SU-DHL-6 (cell line): ENCODE measurements at regions not wholly inside any gene's neighbourhood (a gene's known extent, or its start where the extent isn't known, plus 50 kb on each side); places are given as distances from the start of the nearest gene placed in this dataset.
"Not testable (repeated sequence)": the region's sequence is repeated elsewhere in the genome, so short reads cannot be mapped to it uniquely, and the experiment has no call there.

Experiments
- EZH2phosphoT487 ChIP-seq: fragments of 200-600 bp; sonication (generic), shearing (Covaris generic); conservative IDR thresholded peaks from 2 replicates; pipeline ENCODE4 v1.6.1; 2018; ENCODE audit warnings: mild to moderate bottlenecking, antibody characterized with exemption, low read length, moderate library complexity, mixed read lengths
- TF ChIP-seq, protein P1 (sequence below): fragments of 200-600 bp; sonication (generic); IDR thresholded peaks from one replicate; pipeline ENCODE4 v1.5.1; 2017; ENCODE audit warnings: antibody characterized with exemption, mild to moderate bottlenecking, low read length, moderate library complexity; ENCODE audit not compliant: insufficient read depth, poor library complexity, severe bottlenecking

DNA sequence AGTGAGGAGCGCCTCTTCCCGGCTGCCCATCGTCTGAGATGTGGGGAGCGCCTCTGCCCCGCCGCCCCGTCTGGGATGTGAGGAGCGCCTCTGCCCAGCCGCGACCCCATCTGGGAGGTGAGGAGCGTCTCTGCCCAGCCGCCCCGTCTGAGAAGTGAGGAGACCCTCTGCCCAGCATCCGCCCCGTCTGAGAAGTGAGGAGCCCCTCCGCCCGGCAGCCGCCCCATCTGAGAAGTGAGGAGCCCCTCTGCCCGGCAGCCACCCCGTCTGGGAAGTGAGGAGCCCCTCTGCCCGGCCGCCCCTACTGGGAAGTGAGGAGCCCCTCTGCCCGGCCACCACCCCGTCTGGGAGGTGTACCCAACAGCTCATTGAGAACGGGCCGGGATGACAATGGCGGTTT, 54.4 kb upstream of the SMURF2 start:
- TF ChIP-seq, protein P1, sequence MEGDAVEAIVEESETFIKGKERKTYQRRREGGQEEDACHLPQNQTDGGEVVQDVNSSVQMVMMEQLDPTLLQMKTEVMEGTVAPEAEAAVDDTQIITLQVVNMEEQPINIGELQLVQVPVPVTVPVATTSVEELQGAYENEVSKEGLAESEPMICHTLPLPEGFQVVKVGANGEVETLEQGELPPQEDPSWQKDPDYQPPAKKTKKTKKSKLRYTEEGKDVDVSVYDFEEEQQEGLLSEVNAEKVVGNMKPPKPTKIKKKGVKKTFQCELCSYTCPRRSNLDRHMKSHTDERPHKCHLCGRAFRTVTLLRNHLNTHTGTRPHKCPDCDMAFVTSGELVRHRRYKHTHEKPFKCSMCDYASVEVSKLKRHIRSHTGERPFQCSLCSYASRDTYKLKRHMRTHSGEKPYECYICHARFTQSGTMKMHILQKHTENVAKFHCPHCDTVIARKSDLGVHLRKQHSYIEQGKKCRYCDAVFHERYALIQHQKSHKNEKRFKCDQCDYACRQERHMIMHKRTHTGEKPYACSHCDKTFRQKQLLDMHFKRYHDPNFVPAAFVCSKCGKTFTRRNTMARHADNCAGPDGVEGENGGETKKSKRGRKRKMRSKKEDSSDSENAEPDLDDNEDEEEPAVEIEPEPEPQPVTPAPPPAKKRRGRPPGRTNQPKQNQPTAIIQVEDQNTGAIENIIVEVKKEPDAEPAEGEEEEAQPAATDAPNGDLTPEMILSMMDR, result not testable (repeated sequence)
- TF ChIP-seq EZH2phosphoT487, result not testable (repeated sequence)
